HEK293T (cell line): ENCODE measurements at regions not wholly inside any gene's neighbourhood (a gene's known extent, or its start where the extent isn't known, plus 50 kb on each side); places are given as distances from the start of the nearest gene placed in this dataset.

Source experiments
- ARNT ChIP-seq: fragments of 450-650 bp; IDR thresholded peaks from 2 replicates; pipeline ENCODE4 v1.6.1; 2017; ENCODE audit warnings: mild to moderate bottlenecking
- BHLHE40 ChIP-seq: fragments of 450-650 bp; IDR thresholded peaks from 2 replicates; pipeline ENCODE4 v1.6.1; 2016; ENCODE audit warnings: mild to moderate bottlenecking, moderate library complexity, borderline replicate concordance
- CTBP1 ChIP-seq: fragments of 450-650 bp; IDR thresholded peaks from 2 replicates; pipeline ENCODE4 v1.6.1; 2016; ENCODE audit warnings: borderline replicate concordance
- ELF4 ChIP-seq: fragments of 450-650 bp; IDR thresholded peaks from 2 replicates; pipeline ENCODE4 v1.6.1; 2017; ENCODE audit warnings: antibody characterized with exemption
- FOXM1 ChIP-seq: fragments of 450-650 bp; IDR thresholded peaks from 2 replicates; pipeline ENCODE4 v1.6.1; 2017; ENCODE audit warnings: mild to moderate bottlenecking, borderline replicate concordance
- HDGF ChIP-seq: fragments of 450-650 bp; IDR thresholded peaks from 2 replicates; pipeline ENCODE4 v1.6.1; 2017; ENCODE audit warnings: antibody characterized with exemption, borderline replicate concordance
- NFRKB ChIP-seq: fragments of 450-650 bp; IDR thresholded peaks from 2 replicates; pipeline ENCODE4 v1.6.1; 2016; ENCODE audit warnings: mild to moderate bottlenecking, moderate library complexity
- SP1 ChIP-seq: fragments of 450-650 bp; IDR thresholded peaks from 2 replicates; pipeline ENCODE4 v1.6.1; 2017
- SUZ12 ChIP-seq: fragments of 450-650 bp; IDR thresholded peaks from 2 replicates; pipeline ENCODE4 v1.6.1; 2016; ENCODE audit warnings: mild to moderate bottlenecking
- TARDBP ChIP-seq: fragments of 450-650 bp; IDR thresholded peaks from 2 replicates; pipeline ENCODE4 v1.6.1; 2016
- ZNF384 ChIP-seq: fragments of 450-650 bp; IDR thresholded peaks from 2 replicates; pipeline ENCODE4 v1.6.1; 2016

DNA sequence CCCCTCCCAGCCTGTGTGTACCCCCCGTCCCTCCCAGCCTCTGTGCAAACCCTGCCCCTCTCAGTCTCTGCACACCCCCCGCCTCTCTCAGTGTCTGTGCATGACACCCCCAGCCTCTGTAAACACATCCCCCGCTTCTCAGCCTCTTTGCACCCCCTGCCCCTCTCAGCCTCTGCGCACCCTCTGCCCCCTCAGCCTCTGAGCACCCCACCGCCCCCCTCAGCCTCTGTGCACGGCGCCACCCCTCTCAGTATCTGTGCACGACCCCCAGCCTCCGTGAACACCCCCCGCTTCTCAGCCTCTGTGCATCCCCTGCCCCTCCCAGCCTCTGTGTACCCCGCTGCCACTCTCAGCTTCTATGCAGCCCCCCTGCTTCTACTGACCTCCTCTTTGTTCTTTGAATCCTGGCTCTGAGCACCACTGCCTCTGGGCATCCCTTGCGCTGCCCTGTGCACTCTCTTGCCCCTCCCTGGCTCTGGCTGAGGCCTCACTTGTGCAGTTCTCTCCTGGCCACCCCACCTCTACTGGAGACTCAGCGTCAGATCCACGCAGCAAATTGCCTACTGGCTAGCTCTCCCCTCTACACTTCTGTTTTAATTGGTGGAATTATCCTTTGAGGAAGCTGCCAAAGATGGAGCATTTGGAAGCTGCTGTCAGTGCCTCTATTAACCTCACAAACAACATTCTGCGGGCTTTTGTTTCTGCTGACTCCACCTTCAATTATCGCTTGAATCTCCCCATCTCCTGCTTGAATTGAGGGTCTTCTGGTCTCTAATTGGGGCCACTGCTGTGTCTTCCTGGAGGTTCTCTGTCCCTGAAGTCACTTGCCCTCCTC is 838.6 kb downstream of the TBC1D22A start:
- TF ChIP-seq NFRKB, result no peak
- no peak for TF ChIP-seq ELF4
- TF ChIP-seq TARDBP, result no peak
- TF ChIP-seq BHLHE40, result no peak
- TF ChIP-seq SP1, result no peak
- TF ChIP-seq SUZ12, result no peak
- TF ChIP-seq ARNT, result no peak
- no peak for TF ChIP-seq HDGF
- TF ChIP-seq FOXM1, result no peak
- TF ChIP-seq CTBP1, result no peak
- no peak for TF ChIP-seq ZNF384
